ENCODE measurements at regions not wholly inside any gene's neighbourhood (a gene's known extent, or its start where the extent isn't known, plus 50 kb on each side); places are given as distances from the start of the nearest gene placed in this dataset.

DNA sequence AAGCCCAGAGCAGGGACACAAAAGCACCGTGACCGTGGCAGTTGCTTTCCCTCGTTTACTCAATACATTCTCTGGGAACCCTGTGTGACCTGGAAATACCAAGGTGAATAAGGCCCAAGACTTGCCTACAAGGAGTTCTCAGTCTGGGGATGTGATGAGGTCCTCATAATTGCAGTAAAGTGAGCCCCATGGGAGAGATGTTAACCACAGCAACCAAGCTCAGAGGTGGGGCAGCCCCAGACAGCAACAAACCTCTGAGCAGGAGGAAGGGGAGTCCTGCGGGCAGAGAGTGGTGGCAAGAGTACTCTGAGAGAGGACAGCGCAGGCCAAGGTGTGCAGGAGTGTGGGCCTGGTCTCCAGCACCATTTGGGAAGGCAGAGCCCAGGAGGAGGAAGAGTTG is 91.6 kb downstream of the TTC32 start:
- Histone ChIP-seq H3K27ac (ENCODE audit: low read length) (no peak overlapping the region), H3K4me1 (ENCODE audit: control insufficient read depth, insufficient read depth, low read length) (peaks cover 6% of the 10 kb centered on the region), H3K9ac (ENCODE audit: low read length in 2 of 2) (no peak overlapping the region), H3K36me3 (ENCODE audit: control insufficient read depth in 2 of 2, insufficient read depth in 2 of 2, low read length in 2 of 2) (no peaks in the 10 kb centered on the region), H3K27me3 (ENCODE audit: control insufficient read depth in 1 of 2, insufficient read depth in 2 of 2, low read length in 2 of 2) (no peaks in the 10 kb centered on the region), H3K4me3 (ENCODE audit: low read length in 2 of 2) (no peak overlapping the region), H3K9me3 (ENCODE audit: control insufficient read depth in 2 of 2, low read length in 2 of 2) (no peaks in the 10 kb centered on the region)

DNA sequence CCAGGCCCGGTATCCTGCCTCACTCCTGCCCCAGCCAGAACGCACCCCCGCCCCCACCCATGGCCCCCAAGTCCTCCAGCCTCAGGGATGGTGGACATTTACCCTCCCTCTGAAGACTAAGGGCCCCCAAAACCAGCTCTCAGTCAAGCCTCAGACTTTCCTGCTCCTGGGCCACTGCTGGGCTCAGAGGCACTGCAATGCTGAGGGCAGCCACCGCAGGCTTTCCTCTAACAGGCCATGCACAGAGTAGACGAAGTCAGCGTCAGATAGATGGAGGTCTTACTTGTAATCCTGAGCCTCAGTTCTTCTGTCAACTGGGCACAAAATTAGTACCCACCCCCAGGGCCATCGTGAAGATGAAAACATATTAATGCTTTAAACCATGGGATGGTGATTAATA is 92.6 kb downstream of the TTC32 start:
- Histone ChIP-seq H3K27ac (ENCODE audit: low read length) (no peak overlapping the region), H3K4me1 (ENCODE audit: control insufficient read depth, insufficient read depth, low read length) (peaks cover 6% of the 10 kb centered on the region), H3K36me3 (ENCODE audit: control insufficient read depth in 2 of 2, insufficient read depth in 2 of 2, low read length in 2 of 2) (no peaks in the 10 kb centered on the region), H3K4me3 (ENCODE audit: low read length in 2 of 2) (no peak overlapping the region), H3K9ac (ENCODE audit: low read length in 2 of 2) (no peak overlapping the region), H3K9me3 (ENCODE audit: control insufficient read depth in 2 of 2, low read length in 2 of 2) (no peaks in the 10 kb centered on the region), H3K27me3 (ENCODE audit: control insufficient read depth in 1 of 2, insufficient read depth in 2 of 2, low read length in 2 of 2) (no peaks in the 10 kb centered on the region)

DNA sequence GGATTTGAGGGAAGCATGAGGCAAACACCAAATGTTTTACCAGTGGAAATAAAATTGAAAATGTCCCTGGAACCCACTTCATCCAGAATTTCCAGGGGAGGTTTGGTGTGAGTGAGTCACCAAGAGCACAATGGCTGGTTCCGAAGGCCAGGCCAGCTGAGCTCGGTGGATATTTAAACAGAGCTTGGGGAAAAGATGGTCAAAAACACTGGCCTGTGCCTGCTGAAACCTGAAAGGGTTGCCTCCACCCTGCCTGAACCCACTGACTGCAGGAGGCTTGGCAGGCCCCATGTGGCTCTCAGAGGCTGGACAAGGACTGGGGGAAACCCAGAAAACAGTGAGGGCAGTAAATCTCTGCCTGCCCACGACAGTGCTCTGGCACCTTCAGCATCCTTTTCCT is 93.9 kb downstream of the TTC32 start:
- no peak overlapping the region for H3K27ac ChIP-seq (ENCODE audit: low read length)
- H3K27me3 ChIP-seq (ENCODE audit: control insufficient read depth in 1 of 2, insufficient read depth in 2 of 2, low read length in 2 of 2) = no peaks in the 10 kb centered on the region
- H3K9ac ChIP-seq (ENCODE audit: low read length in 2 of 2) = no peak overlapping the region
- H3K9me3 ChIP-seq (ENCODE audit: control insufficient read depth in 2 of 2, low read length in 2 of 2) = no peaks in the 10 kb centered on the region
- no peak overlapping the region for H3K4me3 ChIP-seq (ENCODE audit: low read length in 2 of 2)
- peaks cover 6% of the 10 kb centered on the region for H3K4me1 ChIP-seq (ENCODE audit: control insufficient read depth, insufficient read depth, low read length)
- no peaks in the 10 kb centered on the region for H3K36me3 ChIP-seq (ENCODE audit: control insufficient read depth in 2 of 2, insufficient read depth in 2 of 2, low read length in 2 of 2)

- H3K4me1 ChIP-seq (ENCODE audit: control insufficient read depth, insufficient read depth, low read length) = peaks cover 9% of the 10 kb centered on the region
- no peaks in the 10 kb centered on the region for H3K9me3 ChIP-seq (ENCODE audit: control insufficient read depth in 2 of 2, low read length in 2 of 2)
- no peak overlapping the region for H3K9ac ChIP-seq (ENCODE audit: low read length in 2 of 2)
- H3K27ac ChIP-seq (ENCODE audit: low read length) = no peak overlapping the region
- no peaks in the 10 kb centered on the region for H3K27me3 ChIP-seq (ENCODE audit: control insufficient read depth in 1 of 2, insufficient read depth in 2 of 2, low read length in 2 of 2)
- no peaks in the 10 kb centered on the region for H3K36me3 ChIP-seq (ENCODE audit: control insufficient read depth in 2 of 2, insufficient read depth in 2 of 2, low read length in 2 of 2)
- no peak overlapping the region for H3K4me3 ChIP-seq (ENCODE audit: low read length in 2 of 2)
These were observed 94.4 kb downstream of the TTC32 start for GRCh38 chr2:19807346-19807745.

DNA sequence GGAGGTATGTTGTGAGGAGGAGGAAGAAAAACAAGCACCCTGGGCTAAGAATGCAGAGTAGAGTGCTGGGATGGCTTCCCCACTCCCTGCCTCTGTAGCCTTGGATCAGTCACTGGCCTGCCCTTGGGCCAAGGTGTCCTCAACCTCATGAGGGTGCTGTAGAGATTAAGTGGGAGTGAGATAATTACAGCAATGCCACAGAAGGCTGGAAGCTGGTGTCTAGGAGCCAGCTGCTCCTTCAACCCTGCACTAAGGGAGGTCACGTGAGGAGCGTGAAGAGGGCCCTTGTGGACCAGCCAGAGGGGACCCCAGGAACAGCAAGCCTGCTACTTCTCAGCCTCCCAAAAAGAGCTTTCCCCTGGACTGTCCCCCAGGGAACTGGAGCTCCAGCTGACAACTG is 95.2 kb downstream of the TTC32 start:
- H3K9ac ChIP-seq (ENCODE audit: low read length in 2 of 2) = no peak overlapping the region
- no peaks in the 10 kb centered on the region for H3K36me3 ChIP-seq (ENCODE audit: control insufficient read depth in 2 of 2, insufficient read depth in 2 of 2, low read length in 2 of 2)
- peaks cover 10% of the 10 kb centered on the region for H3K4me1 ChIP-seq (ENCODE audit: control insufficient read depth, insufficient read depth, low read length)
- no peak overlapping the region for H3K27ac ChIP-seq (ENCODE audit: low read length)
- no peaks in the 10 kb centered on the region for H3K9me3 ChIP-seq (ENCODE audit: control insufficient read depth in 2 of 2, low read length in 2 of 2)
- H3K4me3 ChIP-seq (ENCODE audit: low read length in 2 of 2) = no peak overlapping the region
- no peaks in the 10 kb centered on the region for H3K27me3 ChIP-seq (ENCODE audit: control insufficient read depth in 1 of 2, insufficient read depth in 2 of 2, low read length in 2 of 2)

- H3K4me3 ChIP-seq (ENCODE audit: low read length in 2 of 2) = no peak overlapping the region
- no peak overlapping the region for H3K27ac ChIP-seq (ENCODE audit: low read length)
- no peaks in the 10 kb centered on the region for H3K9me3 ChIP-seq (ENCODE audit: control insufficient read depth in 2 of 2, low read length in 2 of 2)
- H3K27me3 ChIP-seq (ENCODE audit: control insufficient read depth in 1 of 2, insufficient read depth in 2 of 2, low read length in 2 of 2) = no peaks in the 10 kb centered on the region
- no peak overlapping the region for H3K9ac ChIP-seq (ENCODE audit: low read length in 2 of 2)
- H3K36me3 ChIP-seq (ENCODE audit: control insufficient read depth in 2 of 2, insufficient read depth in 2 of 2, low read length in 2 of 2) = no peaks in the 10 kb centered on the region
- H3K4me1 ChIP-seq (ENCODE audit: control insufficient read depth, insufficient read depth, low read length) = peaks cover 13% of the 10 kb centered on the region
These were observed 95.7 kb downstream of the TTC32 start for GRCh38 chr2:19806131-19806530.

DNA sequence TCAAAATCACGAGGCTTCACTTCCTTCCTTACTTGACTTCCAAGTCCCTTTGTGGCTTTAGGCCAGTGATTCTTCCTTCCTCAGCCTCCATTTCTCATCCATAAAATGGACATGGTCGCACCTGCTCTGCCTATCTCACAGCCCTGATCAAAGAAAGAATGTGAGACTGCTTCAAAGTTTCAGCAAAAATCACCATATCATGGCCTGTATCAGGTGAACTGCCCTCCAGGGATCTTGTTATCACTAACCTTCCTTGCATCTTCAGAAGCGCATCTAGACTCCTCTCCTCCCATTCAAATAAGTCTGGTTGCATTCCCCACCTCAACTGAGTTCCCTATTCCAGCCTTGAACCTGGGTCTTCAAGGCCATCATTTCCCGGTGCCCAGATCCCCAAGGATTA is 96.5 kb downstream of the TTC32 start:
- no peak overlapping the region for H3K27ac ChIP-seq (ENCODE audit: low read length)
- no peak overlapping the region for H3K9ac ChIP-seq (ENCODE audit: low read length in 2 of 2)
- H3K36me3 ChIP-seq (ENCODE audit: control insufficient read depth in 2 of 2, insufficient read depth in 2 of 2, low read length in 2 of 2) = no peaks in the 10 kb centered on the region
- no peak overlapping the region for H3K4me3 ChIP-seq (ENCODE audit: low read length in 2 of 2)
- H3K9me3 ChIP-seq (ENCODE audit: control insufficient read depth in 2 of 2, low read length in 2 of 2) = no peaks in the 10 kb centered on the region
- peaks cover 15% of the 10 kb centered on the region for H3K4me1 ChIP-seq (ENCODE audit: control insufficient read depth, insufficient read depth, low read length)
- H3K27me3 ChIP-seq (ENCODE audit: control insufficient read depth in 1 of 2, insufficient read depth in 2 of 2, low read length in 2 of 2) = no peaks in the 10 kb centered on the region

GRCh38 chr2:19804639-19805260 is 97.0 kb downstream of the TTC32 start:
- Histone ChIP-seq H3K4me1 (ENCODE audit: control insufficient read depth, insufficient read depth, low read length) (peaks cover 15% of the 10 kb centered on the region), H3K27ac (ENCODE audit: low read length) (no peak overlapping the region), H3K9me3 (ENCODE audit: control insufficient read depth in 2 of 2, low read length in 2 of 2) (no peaks in the 10 kb centered on the region), H3K27me3 (ENCODE audit: control insufficient read depth in 1 of 2, insufficient read depth in 2 of 2, low read length in 2 of 2) (no peaks in the 10 kb centered on the region), H3K4me3 (ENCODE audit: low read length in 2 of 2) (no peak overlapping the region), H3K9ac (ENCODE audit: low read length in 2 of 2) (no peak overlapping the region), H3K36me3 (ENCODE audit: control insufficient read depth in 2 of 2, insufficient read depth in 2 of 2, low read length in 2 of 2) (no peaks in the 10 kb centered on the region)

GRCh38 chr2:19802086-19802841 is 99.5 kb downstream of the TTC32 start:
- Histone ChIP-seq H3K36me3 (ENCODE audit: control insufficient read depth in 2 of 2, insufficient read depth in 2 of 2, low read length in 2 of 2) (no peaks in the 10 kb centered on the region), H3K9ac (ENCODE audit: low read length in 2 of 2) (no peak overlapping the region), H3K4me1 (ENCODE audit: control insufficient read depth, insufficient read depth, low read length) (peaks cover 15% of the 10 kb centered on the region), H3K27ac (ENCODE audit: low read length) (peak overlapping the region; percentile 3), H3K27me3 (ENCODE audit: control insufficient read depth in 1 of 2, insufficient read depth in 2 of 2, low read length in 2 of 2) (no peaks in the 10 kb centered on the region), H3K9me3 (ENCODE audit: control insufficient read depth in 2 of 2, low read length in 2 of 2) (peaks cover 0 to under 1% of the 10 kb centered on the region in 2 donors), H3K4me3 (ENCODE audit: low read length in 2 of 2) (no peak overlapping the region)

GRCh38 chr2:19801367-19802080 is 100.3 kb downstream of the TTC32 start:
- Histone ChIP-seq H3K9me3 (ENCODE audit: control insufficient read depth in 2 of 2, low read length in 2 of 2) (peaks cover 0 to 3% of the 10 kb centered on the region in 2 donors), H3K9ac (ENCODE audit: low read length in 2 of 2) (no peak overlapping the region), H3K4me3 (ENCODE audit: low read length in 2 of 2) (no peak overlapping the region), H3K27ac (ENCODE audit: low read length) (peak overlapping the region; percentile 3), H3K27me3 (ENCODE audit: control insufficient read depth in 1 of 2, insufficient read depth in 2 of 2, low read length in 2 of 2) (no peaks in the 10 kb centered on the region), H3K4me1 (ENCODE audit: control insufficient read depth, insufficient read depth, low read length) (peaks cover 15% of the 10 kb centered on the region), H3K36me3 (ENCODE audit: control insufficient read depth in 2 of 2, insufficient read depth in 2 of 2, low read length in 2 of 2) (no peaks in the 10 kb centered on the region)

- Histone ChIP-seq H3K9me3 (ENCODE audit: control insufficient read depth in 2 of 2, low read length in 2 of 2) (peaks cover 0 to 3% of the 10 kb centered on the region in 2 donors), H3K36me3 (ENCODE audit: control insufficient read depth in 2 of 2, insufficient read depth in 2 of 2, low read length in 2 of 2) (no peaks in the 10 kb centered on the region), H3K4me1 (ENCODE audit: control insufficient read depth, insufficient read depth, low read length) (peaks cover 12% of the 10 kb centered on the region), H3K27ac (ENCODE audit: low read length) (no peak overlapping the region), H3K27me3 (ENCODE audit: control insufficient read depth in 1 of 2, insufficient read depth in 2 of 2, low read length in 2 of 2) (no peaks in the 10 kb centered on the region), H3K9ac (ENCODE audit: low read length in 2 of 2) (no peak overlapping the region), H3K4me3 (ENCODE audit: low read length in 2 of 2) (no peak overlapping the region)
These were observed 101.0 kb downstream of the TTC32 start for GRCh38 chr2:19800796-19801195.
